ENCODE measurements at regions not wholly inside any gene's neighbourhood (a gene's known extent, or its start where the extent isn't known, plus 50 kb on each side); places are given as distances from the start of the nearest gene placed in this dataset.

DNA sequence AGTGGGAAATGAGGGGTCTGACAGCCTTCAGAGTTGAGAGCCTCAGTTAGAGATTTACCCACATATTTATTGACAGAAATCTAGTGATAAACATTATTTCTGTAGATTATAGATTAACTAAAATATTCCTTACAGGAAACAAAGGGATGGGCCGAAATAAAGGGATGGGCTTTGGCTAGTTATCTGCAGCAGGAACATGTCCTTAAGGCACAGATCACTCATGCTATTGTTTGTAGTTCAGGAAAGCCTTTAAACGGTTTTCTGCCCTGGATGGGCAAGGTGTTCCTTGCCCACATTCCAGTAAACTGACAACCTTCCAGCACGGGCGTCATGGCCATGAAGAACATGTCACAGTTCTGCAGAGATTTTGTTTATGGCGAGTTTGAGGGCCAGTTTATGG lies 154.8 kb upstream of the TOM1L1 start:
- no peak for DNase-seq

GRCh38 chr17:54749157-54749556 lies 151.5 kb upstream of the TOM1L1 start:
- no peak for DNase-seq

GRCh38 chr17:54754560-54754959 lies 146.1 kb upstream of the TOM1L1 start:
- DNase-seq = peak in 1 of 2 experiments; percentile 1

- no peak for DNase-seq
Observed at GRCh38 chr17:54760836-54761235, 139.8 kb upstream of the TOM1L1 start.

GRCh38 chr17:54770836-54771235 lies 129.8 kb upstream of the TOM1L1 start:
- DNase-seq = no peak

DNA sequence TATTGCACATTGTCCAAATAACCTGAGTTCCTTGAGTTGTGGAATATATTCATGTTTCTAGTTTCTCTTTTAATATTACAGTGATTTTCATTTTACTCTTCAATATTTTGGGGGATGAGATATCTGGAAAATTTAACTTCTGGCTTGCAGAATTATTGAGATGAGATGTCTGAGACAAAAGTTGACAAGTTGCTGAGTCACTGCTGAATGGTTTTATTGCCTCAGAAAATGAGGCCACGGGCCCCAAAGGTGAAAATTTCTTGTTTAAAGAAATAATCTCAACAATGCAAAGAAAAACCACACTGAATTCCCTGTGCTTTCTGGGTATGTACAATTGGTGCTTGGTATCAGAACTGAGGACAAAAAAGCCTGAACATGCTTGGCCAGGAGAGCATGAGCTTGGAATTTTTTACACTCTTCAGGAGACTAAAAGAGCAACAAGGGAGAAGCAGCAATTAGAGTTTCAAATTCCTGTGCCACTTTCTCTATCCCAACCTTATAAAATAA lies 129.2 kb upstream of the TOM1L1 start:
- no peak for DNase-seq

- no peak for DNase-seq
Observed at GRCh38 chr17:54780238-54780637, 120.4 kb upstream of the TOM1L1 start.

DNA sequence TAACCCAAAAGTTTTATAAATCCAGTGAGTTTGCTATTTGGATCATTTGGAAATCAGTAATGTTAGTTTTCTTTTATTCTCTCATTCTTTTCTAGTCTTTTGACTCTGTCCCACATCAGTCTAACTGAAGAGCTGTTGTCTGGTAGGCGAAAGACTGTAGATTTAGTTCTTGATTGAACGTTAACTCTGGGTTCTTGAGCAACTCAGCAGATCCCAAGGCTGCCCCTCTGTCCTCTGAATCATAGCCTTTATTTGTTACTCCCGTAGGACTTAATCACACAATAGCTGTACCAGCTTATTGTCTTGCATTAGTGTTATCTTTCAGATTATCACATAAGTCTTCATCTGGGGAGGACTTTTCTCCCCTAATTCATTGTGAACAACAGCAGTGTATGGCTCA lies 119.3 kb upstream of the TOM1L1 start:
- no peak for DNase-seq

DNA sequence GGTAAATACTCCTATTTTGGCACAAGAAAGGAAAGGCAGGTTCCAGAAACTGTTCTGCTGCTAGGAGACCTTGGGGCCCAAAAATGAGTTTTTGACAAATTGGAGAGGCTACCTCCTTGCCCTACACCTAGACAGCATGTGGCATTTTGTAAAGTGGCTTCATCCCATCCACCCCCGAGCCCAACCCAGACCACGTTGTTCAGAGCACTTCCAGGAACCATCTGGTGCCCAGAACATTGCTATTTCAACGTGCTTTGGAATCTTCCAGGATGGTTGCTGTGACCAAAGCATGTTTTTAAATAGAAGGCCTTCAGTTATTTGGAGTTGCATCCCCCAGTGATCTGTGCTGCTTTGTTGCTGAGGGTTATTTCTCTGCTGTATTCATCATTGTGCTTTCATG lies 116.3 kb upstream of the TOM1L1 start:
- no peak for DNase-seq

- DNase-seq = no peak
Observed at GRCh38 chr17:54785643-54786268, 114.9 kb upstream of the TOM1L1 start.

DNA sequence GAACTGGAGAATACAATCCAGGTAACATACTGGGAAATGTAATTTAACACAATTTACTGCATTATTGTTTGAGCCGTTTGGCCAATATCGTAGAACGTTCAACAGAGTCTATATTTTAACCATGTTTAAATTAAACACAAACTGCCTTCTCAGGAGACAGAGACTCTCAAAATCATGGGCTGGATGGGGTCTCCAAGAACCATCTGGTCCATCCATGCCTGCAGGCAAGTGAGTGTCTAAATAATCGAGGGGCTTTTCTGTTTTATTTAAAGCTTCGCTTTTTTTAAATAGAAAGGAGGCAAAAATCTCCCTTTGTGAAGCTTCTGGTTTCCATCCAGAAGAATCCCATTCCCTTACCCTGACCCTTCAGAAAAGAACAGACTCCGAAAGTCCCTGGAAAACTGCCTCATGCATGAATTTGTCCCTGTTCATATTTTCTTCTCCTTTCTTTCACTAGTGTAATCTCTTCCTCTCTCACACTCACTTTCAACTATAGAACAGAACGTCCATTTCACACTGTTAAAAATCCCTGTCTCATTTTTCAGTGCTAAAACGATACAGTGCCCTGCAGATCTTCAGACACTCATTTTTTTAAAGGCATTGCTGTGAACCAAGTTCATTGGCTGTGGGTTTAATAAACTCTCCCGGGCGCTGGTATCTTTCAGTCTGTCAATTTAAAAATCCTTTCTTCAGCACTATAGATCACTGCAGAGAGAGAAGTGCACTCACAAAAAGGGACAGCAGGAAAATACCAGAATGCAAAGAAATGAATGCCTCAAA lies 111.4 kb upstream of the TOM1L1 start:
- no peak for DNase-seq

DNA sequence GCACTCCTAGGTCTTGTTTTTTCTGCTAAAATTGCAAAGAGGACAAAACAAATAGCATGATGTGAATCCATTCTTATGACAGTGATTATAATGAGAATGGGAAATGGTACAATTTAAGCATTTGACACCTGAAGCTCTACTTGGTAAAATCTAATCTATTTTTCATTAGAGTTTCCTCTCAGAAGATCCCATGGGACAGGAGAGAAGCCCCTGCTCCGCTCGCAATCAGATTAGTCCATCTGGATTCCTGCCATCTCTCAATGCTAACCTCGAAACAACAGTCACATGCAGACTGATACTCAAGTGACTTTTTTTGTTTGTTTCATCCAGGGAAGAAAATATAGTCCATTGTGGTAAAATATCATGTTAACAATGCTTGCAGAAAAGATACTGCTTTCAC lies 107.4 kb upstream of the TOM1L1 start:
- DNase-seq = no peak

DNA sequence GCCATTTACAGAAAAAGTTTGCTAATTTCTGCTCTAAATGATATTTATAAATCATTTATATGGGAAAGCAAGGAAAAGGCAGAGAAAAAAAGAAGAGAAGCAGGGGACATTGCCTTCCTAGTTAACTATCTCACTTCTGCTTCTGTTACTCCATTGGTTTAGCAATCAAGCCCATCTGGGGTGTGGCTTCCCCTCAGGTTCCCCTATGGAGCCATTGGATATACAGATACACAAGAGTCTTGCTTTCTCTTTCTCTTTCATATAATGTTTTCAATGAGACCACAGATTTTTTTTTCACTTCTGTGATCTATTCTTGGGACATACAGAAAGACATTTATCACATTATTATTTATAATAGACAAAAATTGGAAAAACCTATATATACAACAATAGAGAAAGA lies 105.6 kb upstream of the TOM1L1 start:
- no peak for DNase-seq

- no peak for DNase-seq
Observed at GRCh38 chr17:54807331-54807730, 93.3 kb upstream of the TOM1L1 start.

DNA sequence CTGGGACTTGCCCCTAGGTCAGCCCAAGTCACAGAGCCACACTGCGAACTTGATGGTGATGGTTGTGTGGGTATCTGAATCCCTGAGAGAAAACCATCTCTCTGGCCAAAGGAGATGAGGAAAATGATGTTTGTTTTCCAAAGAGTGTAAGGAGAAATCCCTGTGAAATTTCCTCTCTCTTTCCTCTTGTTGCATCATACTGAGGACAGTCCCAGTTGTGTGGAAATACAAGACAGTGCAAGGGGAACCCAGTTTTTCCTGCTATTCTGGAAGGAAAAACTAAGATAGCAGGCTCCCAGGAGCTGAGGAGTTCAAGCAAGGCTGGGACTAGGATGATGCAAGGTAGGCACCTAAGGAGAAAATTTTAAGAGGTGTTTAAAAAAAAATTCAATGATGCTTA lies 86.8 kb upstream of the TOM1L1 start:
- no peak for DNase-seq

- DNase-seq = no peak
Observed at GRCh38 chr17:54814371-54814770, 86.3 kb upstream of the TOM1L1 start.

DNA sequence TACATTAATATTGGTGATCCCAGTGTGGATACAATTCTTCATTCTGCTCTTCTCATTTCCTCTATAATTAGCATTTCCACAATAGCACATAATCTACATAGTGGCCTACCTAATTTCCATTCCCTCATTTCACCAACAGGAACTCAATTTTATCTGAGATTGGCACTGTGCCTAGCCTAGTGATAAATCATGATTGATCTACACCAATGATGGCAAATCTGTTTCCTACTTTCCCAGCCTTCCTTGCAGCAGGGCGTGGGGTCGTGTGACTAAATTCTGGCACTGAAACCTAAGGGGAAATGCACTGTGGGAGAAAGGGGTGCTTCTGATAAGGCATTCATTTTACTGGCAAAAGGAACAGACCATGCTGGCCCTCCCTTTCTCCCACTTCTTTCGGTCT lies 66.6 kb upstream of the TOM1L1 start:
- DNase-seq = no peak

DNA sequence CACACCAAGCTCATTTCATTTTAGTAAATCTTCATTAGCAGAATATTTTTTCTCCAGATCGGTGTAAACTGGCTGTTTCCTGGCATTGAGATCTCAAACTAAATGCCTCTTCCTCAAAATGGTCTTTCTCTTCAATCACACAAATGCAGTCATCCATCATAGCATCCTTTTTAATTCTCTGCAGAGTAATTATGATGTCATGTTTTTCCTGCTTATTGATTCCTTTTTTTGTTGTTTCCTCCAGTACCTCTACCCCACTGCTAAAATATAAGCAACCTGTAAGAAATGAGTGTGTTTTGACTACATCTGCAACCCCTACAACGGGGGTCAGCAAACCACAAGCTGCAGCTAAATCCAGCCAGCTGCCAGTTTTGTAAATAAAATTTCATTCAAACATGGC lies 65.6 kb upstream of the TOM1L1 start:
- no peak for DNase-seq

DNA sequence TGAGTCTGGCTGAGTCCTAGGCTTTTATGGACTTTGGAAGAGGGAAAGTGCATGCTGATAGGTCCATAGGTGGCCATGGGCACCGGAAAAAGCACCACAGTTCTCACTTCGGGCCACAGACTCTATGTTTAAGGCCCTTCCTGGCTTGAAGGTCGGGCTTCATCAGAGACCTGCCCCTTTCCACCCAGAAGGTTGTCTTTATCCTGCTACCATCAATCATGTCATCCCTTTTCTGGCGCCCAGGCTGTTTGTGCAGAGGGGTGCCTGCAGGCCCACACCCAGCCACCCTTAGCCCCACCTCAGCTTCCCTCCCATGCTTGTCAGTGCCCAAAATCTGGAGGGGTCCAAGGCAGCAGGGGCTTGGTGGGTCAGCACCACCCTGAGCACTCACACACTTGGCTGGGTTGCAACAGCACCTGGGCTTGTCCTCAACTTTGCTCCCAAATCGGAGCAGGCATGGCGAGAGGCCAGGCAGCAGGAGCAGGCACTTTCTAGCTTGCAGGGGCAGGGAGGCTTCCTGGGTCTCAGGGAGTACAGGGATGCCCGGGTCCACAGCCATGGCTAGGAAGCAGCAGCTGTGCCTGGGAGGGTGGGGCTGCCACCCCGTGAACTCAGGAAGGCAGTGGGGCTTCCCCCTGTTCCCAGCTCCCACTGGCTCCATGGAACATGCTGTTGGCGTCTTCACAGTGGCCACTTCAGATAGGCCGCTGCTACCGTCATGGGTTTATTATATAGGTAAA lies 63.8 kb upstream of the TOM1L1 start:
- DNase-seq = no peak

GRCh38 chr17:54838651-54839421 lies 61.8 kb upstream of the TOM1L1 start:
- no peak for DNase-seq

- DNase-seq = no peak
Observed at GRCh38 chr17:54839447-54839846, 61.2 kb upstream of the TOM1L1 start.

GRCh38 chr17:54840885-54841591 lies 59.6 kb upstream of the TOM1L1 start:
- no peak for DNase-seq

Data from SW 1271 (cell line).